ENCODE measurements at regions not wholly inside any gene's neighbourhood (a gene's known extent, or its start where the extent isn't known, plus 50 kb on each side); places are given as distances from the start of the nearest gene placed in this dataset.

DNA sequence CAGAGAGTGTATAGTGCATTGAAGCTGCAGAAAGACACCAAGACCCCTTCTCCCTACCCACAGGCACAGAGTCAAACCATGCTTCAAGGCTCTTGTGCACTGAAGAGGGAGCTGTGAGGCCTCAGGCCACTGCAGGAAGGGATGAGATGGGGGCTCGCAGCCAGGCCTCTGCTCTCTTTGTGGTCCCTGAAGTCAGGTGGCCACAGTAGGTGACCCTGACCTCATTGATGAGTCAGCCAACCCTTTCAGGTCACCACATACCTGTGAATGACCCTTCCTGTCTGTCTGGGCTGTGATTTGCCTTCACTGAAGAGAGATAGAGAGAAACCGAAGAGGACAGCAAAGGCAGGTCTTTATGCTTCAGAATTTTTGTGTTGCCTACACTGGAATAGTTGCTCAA lies 372.1 kb downstream of the ACTL7B start:
- TF ChIP-seq, protein P1, sequence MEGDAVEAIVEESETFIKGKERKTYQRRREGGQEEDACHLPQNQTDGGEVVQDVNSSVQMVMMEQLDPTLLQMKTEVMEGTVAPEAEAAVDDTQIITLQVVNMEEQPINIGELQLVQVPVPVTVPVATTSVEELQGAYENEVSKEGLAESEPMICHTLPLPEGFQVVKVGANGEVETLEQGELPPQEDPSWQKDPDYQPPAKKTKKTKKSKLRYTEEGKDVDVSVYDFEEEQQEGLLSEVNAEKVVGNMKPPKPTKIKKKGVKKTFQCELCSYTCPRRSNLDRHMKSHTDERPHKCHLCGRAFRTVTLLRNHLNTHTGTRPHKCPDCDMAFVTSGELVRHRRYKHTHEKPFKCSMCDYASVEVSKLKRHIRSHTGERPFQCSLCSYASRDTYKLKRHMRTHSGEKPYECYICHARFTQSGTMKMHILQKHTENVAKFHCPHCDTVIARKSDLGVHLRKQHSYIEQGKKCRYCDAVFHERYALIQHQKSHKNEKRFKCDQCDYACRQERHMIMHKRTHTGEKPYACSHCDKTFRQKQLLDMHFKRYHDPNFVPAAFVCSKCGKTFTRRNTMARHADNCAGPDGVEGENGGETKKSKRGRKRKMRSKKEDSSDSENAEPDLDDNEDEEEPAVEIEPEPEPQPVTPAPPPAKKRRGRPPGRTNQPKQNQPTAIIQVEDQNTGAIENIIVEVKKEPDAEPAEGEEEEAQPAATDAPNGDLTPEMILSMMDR (conservative IDR thresholded peaks at IDR 0.05; ENCODE audit: low read length): no peak
- no peak for TF ChIP-seq EZH2phosphoT487 (IDR thresholded peaks at IDR 0.05; ENCODE audit: borderline replicate concordance)

Measured in Loucy (cell line).